PFSK-1 (cell line): ENCODE measurements at regions not wholly inside any gene's neighbourhood (a gene's known extent, or its start where the extent isn't known, plus 50 kb on each side); places are given as distances from the start of the nearest gene placed in this dataset.

Source experiments
- POLR2AphosphoS5 ChIP-seq: IDR thresholded peaks from 2 replicates; pipeline ENCODE4 v1.6.1; 2012; ENCODE audit warnings: low read depth, mild to moderate bottlenecking, control low read depth, low read length, moderate library complexity
- SIN3A ChIP-seq: IDR thresholded peaks from 2 replicates; pipeline ENCODE4 v1.6.1; 2012; ENCODE audit warnings: mild to moderate bottlenecking, low read length, moderate library complexity, borderline replicate concordance; ENCODE audit not compliant: insufficient read depth
- TAF1 ChIP-seq: IDR thresholded peaks from 2 replicates; pipeline ENCODE4 v1.6.1; 2012; ENCODE audit warnings: low read length, control low read depth, borderline replicate concordance; ENCODE audit not compliant: insufficient read depth
- TF ChIP-seq, protein P1 (sequence below), 2 experiments: IDR thresholded peaks; 2 replicates each; pipeline versions ENCODE4 v1.6.1 to v1.8.0; 2011 to 2012; ENCODE audit warnings: low read depth in 2 of 2, low read length in 2 of 2, control low read depth in 1 of 2, inconsistent platforms in 1 of 2, mild to moderate bottlenecking in 1 of 2, moderate library complexity in 1 of 2; ENCODE audit not compliant: insufficient read depth in 1 of 2

DNA sequence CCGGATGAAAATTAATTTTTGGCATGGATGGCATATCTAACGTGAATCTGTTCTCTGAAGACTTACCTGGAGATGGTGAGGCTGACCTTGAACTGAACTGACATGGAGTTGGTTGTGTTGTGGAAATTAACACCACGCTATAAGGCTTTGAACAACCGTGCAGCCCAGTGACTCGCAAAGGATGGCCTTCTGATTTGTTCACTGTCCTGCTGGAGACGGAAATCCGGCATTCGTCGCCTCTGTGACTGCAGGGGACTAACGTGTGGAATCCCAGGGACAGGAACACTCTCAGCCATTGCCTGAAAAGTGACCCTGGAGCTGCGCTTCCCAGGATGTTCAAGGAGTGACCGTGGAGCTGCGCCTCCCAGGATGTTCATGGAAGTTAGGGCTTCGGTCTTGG is 100.3 kb downstream of the NPIPB11 start:
- TF ChIP-seq POLR2AphosphoS5 (no peak), TAF1 (no peak), SIN3A (no peak)
- TF ChIP-seq, protein P1, sequence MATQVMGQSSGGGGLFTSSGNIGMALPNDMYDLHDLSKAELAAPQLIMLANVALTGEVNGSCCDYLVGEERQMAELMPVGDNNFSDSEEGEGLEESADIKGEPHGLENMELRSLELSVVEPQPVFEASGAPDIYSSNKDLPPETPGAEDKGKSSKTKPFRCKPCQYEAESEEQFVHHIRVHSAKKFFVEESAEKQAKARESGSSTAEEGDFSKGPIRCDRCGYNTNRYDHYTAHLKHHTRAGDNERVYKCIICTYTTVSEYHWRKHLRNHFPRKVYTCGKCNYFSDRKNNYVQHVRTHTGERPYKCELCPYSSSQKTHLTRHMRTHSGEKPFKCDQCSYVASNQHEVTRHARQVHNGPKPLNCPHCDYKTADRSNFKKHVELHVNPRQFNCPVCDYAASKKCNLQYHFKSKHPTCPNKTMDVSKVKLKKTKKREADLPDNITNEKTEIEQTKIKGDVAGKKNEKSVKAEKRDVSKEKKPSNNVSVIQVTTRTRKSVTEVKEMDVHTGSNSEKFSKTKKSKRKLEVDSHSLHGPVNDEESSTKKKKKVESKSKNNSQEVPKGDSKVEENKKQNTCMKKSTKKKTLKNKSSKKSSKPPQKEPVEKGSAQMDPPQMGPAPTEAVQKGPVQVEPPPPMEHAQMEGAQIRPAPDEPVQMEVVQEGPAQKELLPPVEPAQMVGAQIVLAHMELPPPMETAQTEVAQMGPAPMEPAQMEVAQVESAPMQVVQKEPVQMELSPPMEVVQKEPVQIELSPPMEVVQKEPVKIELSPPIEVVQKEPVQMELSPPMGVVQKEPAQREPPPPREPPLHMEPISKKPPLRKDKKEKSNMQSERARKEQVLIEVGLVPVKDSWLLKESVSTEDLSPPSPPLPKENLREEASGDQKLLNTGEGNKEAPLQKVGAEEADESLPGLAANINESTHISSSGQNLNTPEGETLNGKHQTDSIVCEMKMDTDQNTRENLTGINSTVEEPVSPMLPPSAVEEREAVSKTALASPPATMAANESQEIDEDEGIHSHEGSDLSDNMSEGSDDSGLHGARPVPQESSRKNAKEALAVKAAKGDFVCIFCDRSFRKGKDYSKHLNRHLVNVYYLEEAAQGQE (IDR thresholded peaks at IDR 0.05; ENCODE audit: insufficient read depth in 1 of 2, low read depth in 2 of 2, low read length in 2 of 2) = no peak
